CD4-positive, alpha-beta T cell treated with Interleukin-6 for 4 hours (primary cell): ENCODE measurements at regions not wholly inside any gene's neighbourhood (a gene's known extent, or its start where the extent isn't known, plus 50 kb on each side); places are given as distances from the start of the nearest gene placed in this dataset.
"Not testable (repeated sequence)": the region's sequence is repeated elsewhere in the genome, so short reads cannot be mapped to it uniquely, and the experiment has no call there.

Experiments used
- DNase-seq: peaks from one replicate; pipeline ENCODE4 v3.0.0-alpha.2; 2020; ENCODE audit warnings: mixed read lengths

DNA sequence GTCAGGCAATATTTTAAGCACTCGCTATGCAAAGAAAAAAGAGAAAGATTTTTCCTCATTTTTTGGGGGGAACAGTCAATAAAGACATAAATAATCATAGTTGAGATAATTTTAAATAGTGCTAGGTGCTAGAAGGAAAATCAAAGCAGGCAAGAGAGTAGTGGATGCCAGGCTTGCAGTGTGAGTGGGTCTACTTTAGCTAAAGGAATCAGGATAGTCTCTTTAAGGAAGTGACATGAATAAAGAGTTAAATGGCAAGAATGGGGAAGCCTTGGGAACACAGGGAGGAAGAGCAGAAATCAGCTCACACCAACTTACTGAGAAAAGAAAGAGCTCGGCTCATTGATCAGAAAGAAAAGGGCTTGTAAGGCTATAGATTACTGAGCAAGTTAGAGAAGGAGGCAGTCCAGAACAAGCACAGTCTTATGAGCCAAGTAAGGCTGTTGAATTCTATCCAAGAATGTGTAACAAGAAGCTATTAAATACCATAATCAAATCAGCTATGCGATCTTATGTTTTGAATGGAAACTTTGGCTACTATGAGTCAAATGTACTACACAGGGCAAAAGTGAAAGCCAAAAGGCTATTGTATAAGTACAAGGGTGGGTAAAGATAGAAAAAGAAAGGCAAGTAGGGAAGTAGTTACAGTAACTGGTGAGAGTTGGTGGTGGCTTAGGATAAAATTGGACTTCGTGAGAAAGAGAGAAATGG is 833.8 kb upstream of the PIK3C3 start:
- no peak for DNase-seq

DNA sequence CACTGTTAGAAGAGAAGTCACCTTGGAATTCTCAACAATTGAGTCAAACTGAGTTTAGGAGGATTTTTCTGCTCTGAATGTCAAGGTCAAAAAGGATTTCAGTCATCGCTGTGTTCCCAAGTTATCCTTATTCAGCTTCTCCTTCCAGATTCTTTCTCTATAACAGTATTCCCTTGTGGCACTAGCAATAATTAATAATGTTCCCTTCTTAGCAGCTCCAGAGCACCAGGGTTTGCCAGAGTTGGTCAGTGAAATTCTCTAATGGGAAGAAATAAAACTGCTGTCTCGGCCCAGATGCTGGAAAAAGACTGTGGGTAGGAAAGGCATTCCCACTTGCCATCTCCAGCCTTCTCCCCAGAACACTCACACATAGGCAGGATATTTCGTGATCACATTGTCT is 836.0 kb upstream of the PIK3C3 start:
- DNase-seq = no peak

DNA sequence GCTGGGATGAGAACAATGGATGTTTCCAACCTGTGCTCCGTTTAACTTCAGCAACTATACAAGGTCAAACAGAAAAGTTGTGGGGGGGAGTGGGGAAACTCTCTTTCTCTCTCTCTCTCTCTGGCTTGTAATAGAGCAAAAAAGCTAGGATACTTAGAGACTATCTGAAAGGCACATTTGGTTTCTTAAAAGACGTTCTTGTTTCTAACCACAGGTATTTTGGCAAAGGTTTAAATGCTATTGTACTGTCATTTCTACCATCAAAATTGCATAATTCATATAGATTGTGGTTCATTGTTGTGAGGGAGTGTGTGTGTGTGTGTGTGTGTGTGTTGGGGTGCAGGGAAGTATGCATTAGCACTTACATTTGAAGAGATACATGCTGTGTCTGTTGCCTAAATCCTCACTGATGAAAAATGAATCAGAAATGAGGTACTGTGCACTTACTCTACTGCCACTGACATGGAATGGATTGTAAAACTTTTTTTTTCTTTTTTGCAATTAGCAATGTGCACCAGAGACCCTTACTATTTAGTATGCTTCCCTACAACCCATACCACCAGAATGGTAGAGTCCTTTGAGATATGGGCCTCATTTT is 841.0 kb upstream of the PIK3C3 start:
- no peak for DNase-seq

DNA sequence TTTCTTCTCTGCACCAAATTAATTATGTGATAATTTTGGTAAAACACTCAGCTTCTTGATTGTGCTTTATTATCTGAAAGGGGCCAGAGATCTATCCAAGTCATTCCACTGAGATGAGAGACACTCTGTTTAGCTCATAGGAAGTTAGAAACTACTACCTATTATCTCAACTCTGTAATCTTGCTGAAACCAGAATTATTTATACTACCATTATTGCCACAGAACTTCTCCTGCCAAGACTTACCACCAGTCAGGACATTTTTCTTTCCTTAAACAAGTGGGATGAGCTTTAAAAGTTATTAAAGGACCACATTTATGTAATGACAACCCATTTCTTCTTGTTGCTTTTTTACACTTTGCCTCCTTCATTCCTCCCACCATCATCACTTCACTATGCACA is 855.6 kb upstream of the PIK3C3 start:
- DNase-seq = no peak

DNA sequence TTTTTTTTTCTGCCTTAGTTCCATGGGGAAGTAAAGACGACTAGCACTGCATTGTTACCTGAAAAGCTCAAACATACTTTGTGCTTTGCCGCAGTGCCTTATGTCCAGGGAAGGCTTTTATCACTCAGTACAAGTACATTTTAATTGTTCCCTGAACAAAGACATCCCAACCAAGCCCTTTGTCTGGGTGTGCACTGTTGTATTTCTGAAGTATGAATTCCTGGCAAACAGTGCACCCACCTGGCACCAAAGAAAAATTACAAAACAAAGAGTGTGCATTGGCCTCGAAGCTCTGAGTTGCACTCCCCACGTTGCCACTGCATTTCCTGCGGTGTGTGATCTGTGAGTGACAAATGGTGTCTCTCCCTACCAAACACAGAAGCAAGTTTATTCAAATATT is 858.5 kb upstream of the PIK3C3 start:
- DNase-seq = no peak

DNA sequence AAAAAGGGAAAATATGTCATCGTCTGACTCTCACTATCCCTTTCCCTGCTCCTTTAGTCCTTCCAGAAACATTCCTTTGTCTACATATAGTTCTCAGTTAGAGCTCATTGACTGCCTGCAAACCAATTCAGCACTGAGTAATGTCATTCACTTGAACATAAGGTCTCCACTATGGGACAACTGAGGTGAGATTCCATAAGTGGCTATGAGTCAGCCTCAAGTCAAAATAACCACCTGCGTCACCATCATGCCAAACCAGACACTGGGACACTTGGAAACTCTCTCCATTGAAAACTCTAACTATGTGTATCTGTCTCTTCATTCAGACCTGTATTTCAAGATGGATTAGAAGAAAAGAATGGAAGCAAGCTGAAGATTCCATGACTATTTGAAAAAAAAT is 878.0 kb upstream of the PIK3C3 start:
- no peak for DNase-seq

DNA sequence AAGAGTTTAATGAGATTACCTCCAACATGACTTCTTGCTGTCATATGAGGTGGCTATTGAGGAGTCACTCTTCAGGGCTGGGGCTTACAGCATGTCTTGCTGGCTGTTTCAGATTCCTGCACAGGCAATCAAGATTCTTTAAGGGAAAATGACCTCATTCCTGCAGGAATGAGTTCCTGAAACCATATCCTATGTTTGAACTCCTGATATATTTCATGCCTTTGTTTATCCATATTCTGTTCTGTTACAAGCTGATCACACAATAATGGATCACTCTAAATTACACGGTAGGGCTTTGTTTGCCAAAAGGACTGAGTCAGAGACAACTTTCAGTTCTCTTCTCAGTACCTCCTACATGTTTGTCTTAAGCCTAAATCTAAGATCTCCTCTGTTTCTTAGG is 879.8 kb upstream of the PIK3C3 start:
- DNase-seq = no peak

DNA sequence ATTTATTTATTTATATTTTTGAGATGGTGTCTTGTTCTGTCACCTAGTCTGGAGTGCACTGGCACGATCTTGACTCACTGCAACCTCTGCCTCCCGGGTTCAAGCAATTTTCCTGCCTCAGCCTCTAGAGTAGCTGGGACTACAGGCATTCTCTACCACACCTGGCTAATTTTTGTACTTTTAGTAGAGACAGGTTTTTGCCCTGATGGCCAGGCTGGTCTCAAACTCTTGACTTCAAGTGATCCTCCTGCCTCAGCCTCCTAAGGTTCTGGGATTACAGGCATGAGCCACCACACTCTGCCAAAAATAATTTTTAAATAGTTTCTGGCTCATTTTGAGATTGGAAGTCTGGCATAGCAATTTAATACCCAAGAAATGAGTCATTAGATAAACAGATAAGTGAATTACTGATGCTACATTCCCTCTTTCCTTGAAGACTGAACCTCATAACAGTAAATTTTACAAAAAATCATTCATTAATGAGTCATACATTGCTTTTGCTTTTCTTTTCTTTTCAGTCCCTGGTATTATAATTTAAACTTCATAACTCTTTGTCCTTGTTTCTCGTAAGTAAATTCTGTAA is 881.6 kb upstream of the PIK3C3 start:
- DNase-seq = no peak

DNA sequence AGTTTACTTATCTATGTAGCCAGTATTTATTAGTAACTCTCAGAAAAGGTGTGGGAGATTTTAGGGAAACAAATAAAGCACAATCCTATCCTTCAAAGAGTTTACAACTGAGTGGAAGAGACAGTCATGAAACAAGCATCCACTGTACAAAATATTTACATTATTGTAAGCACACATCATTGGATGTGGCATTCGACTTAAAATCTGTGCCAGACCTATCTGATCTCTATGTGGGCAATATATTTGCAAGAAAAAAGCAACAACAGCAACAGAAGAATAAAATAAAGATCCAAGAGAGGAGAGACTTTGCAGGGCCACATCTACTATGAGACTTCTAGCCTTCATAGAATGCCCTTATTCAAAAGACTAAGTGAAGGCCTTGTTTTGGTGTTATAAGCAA is 882.1 kb upstream of the PIK3C3 start:
- no peak for DNase-seq

DNA sequence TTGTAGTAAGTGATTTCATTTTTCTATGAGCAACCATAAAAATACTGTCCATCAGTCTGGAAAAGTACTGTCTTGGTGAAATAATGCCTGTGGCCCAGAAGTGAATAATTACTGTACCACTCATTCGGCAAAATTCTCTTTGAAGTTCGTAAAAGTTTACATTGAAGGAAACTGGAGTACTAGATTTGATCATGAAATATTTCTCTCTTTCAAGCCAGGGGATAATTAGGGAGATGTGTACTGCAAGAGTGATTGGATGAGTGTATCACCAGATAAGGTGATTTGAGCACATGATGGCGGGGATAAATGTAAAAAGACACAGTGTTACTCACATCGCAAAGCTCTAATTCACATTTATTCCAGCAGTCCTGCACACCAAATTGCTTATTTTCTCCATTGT is 883.2 kb upstream of the PIK3C3 start:
- no peak for DNase-seq

DNA sequence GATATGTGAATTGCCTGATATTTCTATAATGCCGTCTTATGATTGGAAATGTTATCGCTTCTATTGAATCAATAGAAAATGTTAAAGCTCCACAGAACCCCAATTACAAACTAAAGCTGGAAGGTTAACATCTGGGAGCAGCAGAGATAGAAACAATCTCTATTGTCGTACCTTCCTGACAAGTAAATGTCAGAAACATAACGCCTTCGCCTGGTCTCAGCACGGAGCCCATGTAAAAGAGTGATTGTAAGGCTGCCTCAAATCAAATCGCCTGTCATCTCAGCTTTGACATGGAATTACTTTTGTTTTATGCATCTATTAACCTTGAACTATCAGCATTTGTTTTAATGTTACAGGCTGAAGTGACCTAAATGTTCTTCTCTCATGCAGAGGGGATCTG is 885.9 kb upstream of the PIK3C3 start:
- DNase-seq = no peak

DNA sequence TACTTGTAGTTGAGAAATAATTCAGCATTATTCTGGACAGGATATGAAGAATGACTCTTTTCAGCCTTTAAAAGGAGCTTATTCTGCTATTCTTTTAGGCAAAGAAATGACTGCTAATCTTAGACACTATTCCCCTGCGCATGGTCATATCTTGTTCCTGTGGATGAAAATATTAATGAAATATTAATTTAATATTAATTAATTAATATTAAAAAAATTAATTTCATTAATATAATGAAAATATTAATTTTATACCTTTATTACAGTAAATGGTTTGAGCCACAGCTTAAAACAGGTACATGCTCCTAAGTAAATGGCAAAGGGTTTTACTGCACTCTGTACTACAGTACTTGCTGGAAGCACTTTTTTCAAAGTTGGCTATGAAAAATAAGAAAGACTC is 890.1 kb upstream of the PIK3C3 start:
- DNase-seq = no peak

DNA sequence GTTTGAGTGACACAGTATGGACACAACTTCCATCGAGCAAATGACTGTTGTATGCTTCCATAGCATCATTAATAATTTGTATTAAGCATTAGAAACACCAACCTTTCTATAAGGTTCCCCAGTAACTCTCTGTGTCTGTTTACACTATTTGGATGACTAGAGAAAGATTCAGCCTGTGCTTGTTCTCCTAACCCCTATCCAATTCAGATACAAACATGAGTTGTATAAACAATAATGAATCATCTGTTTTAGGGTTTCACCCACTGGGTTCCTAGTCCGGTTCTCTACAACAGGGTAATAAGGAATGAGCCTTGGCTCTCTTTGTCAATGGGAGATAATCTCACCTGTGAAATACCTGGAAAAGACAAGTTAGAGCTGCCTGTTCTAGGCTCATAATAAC is 894.1 kb upstream of the PIK3C3 start:
- no peak for DNase-seq

DNA sequence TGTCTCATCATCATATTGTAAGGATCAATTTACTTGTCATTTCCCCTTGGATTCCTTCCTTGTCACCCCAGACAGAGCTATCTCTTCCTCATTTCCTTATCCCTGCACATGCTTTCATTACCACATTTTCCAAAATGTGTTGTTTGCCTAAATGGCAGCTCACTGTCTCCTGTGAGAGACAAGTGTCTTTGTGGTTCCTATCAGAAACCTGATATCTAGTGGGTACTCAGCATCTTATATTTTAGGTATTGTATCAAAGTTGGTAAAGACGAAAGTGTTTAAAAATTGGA is 896.0 kb upstream of the PIK3C3 start:
- no peak for DNase-seq

DNA sequence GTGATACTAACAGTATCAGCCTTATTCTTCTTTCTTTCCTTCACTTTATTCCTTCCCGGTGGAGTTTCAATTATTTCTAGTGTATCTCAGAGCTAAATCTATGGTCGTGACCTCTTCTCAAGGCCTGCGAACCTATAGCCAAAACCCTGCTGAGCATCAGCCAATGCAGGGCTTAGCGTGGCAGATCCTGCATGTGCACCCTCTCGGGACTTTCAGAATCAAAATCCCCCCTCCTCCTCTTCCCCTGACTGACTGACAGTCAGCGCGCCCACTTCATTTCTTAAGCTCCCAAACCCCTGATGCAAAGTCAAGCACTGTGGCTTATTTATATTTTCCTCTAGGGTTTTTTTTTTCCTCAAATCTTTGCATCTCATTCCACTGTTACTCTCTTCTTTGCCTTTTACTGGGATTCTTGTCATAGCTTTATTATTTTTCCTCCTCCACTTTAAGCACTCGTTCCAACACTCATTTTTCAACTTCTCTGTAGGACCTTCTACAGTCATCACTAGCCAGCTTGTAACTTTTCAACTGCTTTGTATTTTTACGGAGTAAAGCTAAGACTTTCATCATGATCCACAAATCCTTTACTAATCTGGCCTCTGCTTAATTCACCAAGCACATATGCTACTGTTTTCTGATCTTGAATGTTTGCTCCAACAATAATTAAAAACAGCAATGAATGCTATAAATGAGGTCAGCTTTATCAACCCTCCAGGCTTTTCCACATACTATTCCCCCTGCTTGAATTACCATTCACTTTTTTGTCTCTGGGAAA is 896.5 kb upstream of the PIK3C3 start:
- no peak for DNase-seq

DNA sequence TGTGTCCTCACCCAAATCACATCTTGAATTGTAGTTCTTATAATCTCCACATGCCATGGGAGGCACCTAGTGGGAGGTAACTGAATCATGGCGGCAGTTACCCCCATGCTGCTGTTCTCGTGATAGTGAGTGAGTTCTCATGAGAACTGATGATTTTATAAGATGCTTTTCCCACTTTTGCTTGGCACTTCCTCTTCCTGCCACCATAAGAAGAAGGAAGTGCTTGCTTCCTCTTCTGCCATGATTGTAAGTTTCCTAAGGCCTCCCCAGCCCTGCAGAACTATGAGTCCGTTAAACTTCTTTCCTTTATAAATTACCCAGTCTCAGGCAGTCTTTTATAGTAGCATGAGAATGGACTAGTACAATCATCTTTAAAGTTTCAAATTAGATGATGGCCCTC is 902.4 kb upstream of the PIK3C3 start:
- DNase-seq = no peak

DNA sequence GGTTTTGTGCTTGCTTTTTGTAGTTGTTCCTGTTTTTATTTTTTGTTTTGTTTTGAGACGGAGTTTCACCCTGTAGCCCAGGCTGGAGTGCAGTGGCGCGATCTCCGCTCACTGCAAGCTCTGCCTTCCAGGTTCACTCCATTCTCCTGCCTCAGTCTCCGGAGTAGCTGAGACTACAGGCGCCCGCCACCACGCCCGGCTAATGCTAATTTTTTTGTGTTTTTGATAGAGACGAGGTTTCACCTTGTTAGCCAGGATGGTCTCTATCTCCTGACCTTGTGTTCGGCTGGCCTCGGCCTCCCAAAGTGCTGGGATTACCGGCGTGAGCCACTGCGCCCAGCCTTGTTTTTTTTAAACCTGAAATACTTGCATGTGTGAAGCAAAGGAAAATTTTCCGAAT is 908.8 kb upstream of the PIK3C3 start:
- not testable (repeated sequence) for DNase-seq

DNA sequence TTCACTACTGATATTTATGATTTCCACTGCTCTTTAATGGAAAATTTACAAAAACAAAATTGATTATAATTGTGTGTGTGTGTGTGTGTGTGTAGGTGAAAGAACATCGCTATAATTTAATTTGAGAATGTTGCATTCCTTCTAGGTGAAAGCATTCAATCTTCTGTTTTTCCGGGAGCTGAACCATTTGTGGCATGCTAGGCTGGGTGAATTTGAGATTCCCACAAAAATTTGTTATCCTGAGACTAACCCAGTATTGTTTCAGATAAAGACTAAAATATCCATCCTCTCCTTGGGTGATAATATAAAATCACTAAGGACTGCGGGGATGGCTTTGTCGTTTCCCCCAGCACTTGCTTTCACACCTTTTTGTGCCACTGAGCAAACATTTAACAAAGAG is 911.2 kb upstream of the PIK3C3 start:
- DNase-seq = no peak

DNA sequence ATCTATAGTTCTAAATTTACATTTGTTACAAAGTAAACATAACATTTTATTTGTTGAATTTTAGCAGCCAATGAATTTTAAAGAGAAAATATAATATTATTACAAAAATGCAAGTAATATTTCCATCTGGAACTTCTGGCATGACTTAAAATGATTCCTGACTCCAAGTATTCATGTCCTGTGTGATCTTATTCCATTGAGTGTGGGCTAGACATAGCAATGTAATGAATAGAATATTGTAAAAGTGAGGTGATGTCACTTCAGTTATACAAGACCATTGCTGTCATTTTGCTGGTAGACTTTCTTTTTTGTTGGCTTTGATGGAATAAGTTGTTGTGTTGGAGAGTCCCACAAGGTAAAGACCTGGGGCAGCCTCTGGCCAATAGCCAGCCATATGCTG is 912.2 kb upstream of the PIK3C3 start:
- no peak for DNase-seq

DNA sequence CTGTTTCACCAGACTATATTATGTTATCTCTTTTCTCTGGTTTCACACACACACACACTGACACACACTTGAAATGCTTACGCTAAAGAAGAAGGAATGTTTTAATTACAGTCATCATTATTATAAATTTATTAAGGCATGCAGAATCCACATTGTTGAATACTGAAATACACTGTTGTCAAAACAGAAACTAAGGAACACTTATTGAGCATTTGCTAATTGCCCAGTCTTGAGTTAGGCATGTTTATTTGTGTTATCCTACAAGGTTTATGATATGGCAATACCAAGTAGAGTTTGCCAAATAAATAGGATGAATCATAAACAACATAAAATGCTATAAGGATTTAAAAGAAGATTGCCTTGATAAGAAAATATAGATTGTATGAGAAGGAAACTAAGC is 917.0 kb upstream of the PIK3C3 start:
- DNase-seq = no peak

DNA sequence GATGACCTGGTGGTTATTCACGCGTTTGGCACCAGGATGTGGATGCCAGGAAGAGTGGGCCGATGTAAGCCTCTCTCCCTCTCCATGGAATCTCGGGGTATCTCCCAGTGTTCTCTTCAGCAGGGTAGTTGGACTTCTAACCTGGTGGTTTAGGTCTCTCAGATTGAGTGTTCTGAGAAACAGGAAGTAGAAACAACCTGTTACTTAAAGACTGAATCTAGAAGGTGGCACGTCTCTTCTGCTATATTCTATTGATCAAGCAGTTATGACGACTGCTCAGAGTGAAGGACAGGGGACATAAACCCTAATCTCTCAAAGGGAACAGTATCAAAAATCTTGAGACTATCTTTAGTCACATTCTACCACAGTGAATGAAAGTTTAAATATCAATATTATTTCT is 918.7 kb upstream of the PIK3C3 start:
- DNase-seq = no peak

DNA sequence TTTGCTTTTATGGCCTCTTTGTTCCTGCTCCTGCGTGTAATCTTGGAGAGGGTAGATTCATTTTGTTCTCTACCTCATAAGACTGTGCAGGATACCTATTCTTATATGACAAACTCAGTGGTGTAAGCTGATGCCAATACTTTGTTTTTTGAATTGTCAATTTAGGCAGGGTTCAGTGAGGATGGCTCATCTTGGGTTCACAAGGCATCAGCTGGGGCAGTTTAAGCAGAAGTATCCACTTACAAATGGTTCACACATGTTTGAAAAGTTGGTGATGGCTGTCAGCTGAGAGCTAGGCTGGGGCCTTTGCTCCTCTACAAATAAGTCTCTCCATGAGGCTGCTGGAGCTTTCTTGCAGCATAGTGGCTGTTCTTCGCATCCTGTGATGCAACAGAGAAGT is 920.6 kb upstream of the PIK3C3 start:
- no peak for DNase-seq

DNA sequence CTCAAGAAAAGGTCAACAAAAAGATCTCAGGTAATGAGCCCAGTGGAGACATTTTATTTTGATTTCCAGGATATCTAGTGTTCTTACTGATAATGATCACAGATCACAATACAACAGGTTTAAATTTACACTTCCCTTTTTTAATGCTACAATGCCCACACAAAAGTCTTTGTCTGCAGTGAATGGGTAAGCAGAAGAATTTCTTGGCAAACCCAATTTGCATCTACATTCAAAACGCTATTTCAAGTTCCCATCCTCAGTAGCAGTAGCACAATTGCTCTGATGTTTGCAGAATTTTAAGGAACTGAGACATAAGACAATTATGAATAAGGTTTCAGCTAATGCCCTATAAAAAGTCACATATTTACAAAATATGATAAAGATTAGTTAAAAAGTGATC is 929.4 kb upstream of the PIK3C3 start:
- DNase-seq = no peak

DNA sequence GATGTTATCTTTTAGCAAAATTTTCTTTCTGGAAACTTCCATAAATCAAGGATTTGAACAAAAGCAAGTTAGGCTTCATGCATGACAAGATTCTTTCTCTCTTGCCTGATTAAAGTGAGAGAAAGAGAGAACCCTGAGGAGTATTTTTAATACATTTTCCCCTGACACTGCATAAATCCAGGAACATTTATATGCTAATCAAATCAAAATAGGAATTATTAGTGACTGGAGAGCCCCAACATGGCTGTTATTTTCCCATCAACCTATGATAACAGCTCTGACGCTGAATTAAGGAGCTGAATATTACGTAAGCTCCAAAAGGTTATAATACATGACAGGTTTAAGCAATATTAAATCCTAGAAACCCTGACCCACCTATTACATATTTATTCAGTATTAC is 930.2 kb upstream of the PIK3C3 start:
- DNase-seq = no peak
